ENCODE measurements at regions not wholly inside any gene's neighbourhood (a gene's known extent, or its start where the extent isn't known, plus 50 kb on each side); places are given as distances from the start of the nearest gene placed in this dataset.

GRCh38 chrX:143935601-143936000, 51.7 kb downstream of the UBE2NL start:
- DNase-seq (ENCODE audit: low spot score) = no peak
- Mint-ChIP-seq H3K9me3 (ENCODE audit: low read depth) (peaks cover 28% of the 10 kb centered on the region), H3K27ac (ENCODE audit: unreplicated experiment) (no peak overlapping the region), H3K4me1 (ENCODE audit: low read depth) (no peaks in the 10 kb centered on the region), H3K36me3 (ENCODE audit: low read depth) (no peaks in the 10 kb centered on the region), H3K27me3 (ENCODE audit: low read depth) (no peaks in the 10 kb centered on the region), H3K4me3 (ENCODE audit: unreplicated experiment) (no peak overlapping the region)
- TF ChIP-seq, protein P1, sequence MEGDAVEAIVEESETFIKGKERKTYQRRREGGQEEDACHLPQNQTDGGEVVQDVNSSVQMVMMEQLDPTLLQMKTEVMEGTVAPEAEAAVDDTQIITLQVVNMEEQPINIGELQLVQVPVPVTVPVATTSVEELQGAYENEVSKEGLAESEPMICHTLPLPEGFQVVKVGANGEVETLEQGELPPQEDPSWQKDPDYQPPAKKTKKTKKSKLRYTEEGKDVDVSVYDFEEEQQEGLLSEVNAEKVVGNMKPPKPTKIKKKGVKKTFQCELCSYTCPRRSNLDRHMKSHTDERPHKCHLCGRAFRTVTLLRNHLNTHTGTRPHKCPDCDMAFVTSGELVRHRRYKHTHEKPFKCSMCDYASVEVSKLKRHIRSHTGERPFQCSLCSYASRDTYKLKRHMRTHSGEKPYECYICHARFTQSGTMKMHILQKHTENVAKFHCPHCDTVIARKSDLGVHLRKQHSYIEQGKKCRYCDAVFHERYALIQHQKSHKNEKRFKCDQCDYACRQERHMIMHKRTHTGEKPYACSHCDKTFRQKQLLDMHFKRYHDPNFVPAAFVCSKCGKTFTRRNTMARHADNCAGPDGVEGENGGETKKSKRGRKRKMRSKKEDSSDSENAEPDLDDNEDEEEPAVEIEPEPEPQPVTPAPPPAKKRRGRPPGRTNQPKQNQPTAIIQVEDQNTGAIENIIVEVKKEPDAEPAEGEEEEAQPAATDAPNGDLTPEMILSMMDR (IDR thresholded peaks at IDR 0.05) = no peak

- no peaks in the 10 kb centered on the region for H3K27me3 Mint-ChIP-seq (ENCODE audit: low read depth)
- no peaks in the 10 kb centered on the region for H3K36me3 Mint-ChIP-seq (ENCODE audit: low read depth)
- H3K27ac Mint-ChIP-seq (ENCODE audit: unreplicated experiment) = no peak overlapping the region
- TF ChIP-seq, protein P1 (IDR thresholded peaks at IDR 0.05) = no peak
- H3K9me3 Mint-ChIP-seq (ENCODE audit: low read depth) = peaks cover 27% of the 10 kb centered on the region
- no peak overlapping the region for H3K4me3 Mint-ChIP-seq (ENCODE audit: unreplicated experiment)
- H3K4me1 Mint-ChIP-seq (ENCODE audit: low read depth) = no peaks in the 10 kb centered on the region
- no peak for DNase-seq (ENCODE audit: low spot score)
These were observed 56.2 kb downstream of the UBE2NL start for GRCh38 chrX:143940119-143940518.

DNA sequence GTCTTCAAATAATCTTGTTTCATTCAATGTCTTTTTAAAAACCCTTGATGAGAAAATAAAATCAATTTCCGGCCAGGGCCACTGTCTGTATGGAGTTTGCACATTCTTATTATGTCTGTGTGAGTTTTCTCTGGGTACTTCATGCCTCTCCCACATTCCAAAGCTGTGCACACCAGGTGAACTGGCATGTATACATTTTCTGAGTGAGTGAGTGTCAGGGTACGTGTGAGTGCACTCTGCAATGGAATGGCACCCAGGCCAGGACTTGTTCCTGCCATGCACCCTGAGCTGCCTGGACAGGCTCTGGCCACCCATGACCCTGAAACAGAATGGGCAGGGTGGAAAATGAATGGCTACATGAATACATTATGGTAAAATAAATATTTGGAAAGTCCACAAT, 61.3 kb downstream of the UBE2NL start:
- no peaks in the 10 kb centered on the region for H3K4me1 Mint-ChIP-seq (ENCODE audit: low read depth)
- H3K27me3 Mint-ChIP-seq (ENCODE audit: low read depth) = no peaks in the 10 kb centered on the region
- TF ChIP-seq, protein P1 (IDR thresholded peaks at IDR 0.05) = no peak
- no peak overlapping the region for H3K27ac Mint-ChIP-seq (ENCODE audit: unreplicated experiment)
- no peak for DNase-seq (ENCODE audit: low spot score)
- H3K9me3 Mint-ChIP-seq (ENCODE audit: low read depth) = peaks cover 36% of the 10 kb centered on the region
- H3K36me3 Mint-ChIP-seq (ENCODE audit: low read depth) = no peaks in the 10 kb centered on the region
- H3K4me3 Mint-ChIP-seq (ENCODE audit: unreplicated experiment) = no peak overlapping the region

GRCh38 chrX:143964549-143964948, 80.7 kb downstream of the UBE2NL start:
- no peak for DNase-seq (ENCODE audit: low spot score)
- Mint-ChIP-seq H3K36me3 (ENCODE audit: low read depth) (peaks cover 1% of the 10 kb centered on the region), H3K4me3 (ENCODE audit: unreplicated experiment) (no peak overlapping the region), H3K27ac (ENCODE audit: unreplicated experiment) (no peak overlapping the region), H3K4me1 (ENCODE audit: low read depth) (no peaks in the 10 kb centered on the region), H3K9me3 (ENCODE audit: low read depth) (peaks cover 40% of the 10 kb centered on the region), H3K27me3 (ENCODE audit: low read depth) (no peaks in the 10 kb centered on the region)
- TF ChIP-seq, protein P1 (IDR thresholded peaks at IDR 0.05) = no peak

GRCh38 chrX:143988356-143988755, 104.5 kb downstream of the UBE2NL start:
- no peak overlapping the region for H3K27ac Mint-ChIP-seq (ENCODE audit: unreplicated experiment)

More at GRCh38 chrX:143988356-143988755, 104.5 kb downstream of the UBE2NL start:
- no peak for DNase-seq (ENCODE audit: low spot score)
- TF ChIP-seq, protein P1 (IDR thresholded peaks at IDR 0.05) = no peak
- no peaks in the 10 kb centered on the region for H3K4me1 Mint-ChIP-seq (ENCODE audit: low read depth)
- H3K4me3 Mint-ChIP-seq (ENCODE audit: unreplicated experiment) = no peak overlapping the region
- H3K9me3 Mint-ChIP-seq (ENCODE audit: low read depth) = peaks cover 28% of the 10 kb centered on the region
- no peaks in the 10 kb centered on the region for H3K36me3 Mint-ChIP-seq (ENCODE audit: low read depth)
- no peaks in the 10 kb centered on the region for H3K27me3 Mint-ChIP-seq (ENCODE audit: low read depth)

All from chondrocyte (in vitro differentiated cells).